AG04450 (cell line): ENCODE measurements at regions not wholly inside any gene's neighbourhood (a gene's known extent, or its start where the extent isn't known, plus 50 kb on each side); places are given as distances from the start of the nearest gene placed in this dataset.

Experiments used
- CTCF ChIA-PET: fragments of 300-600, 350-600 bp; formaldehyde crosslinking; extraction: SDS; loops from one replicate; lab custom pipeline; 2022; ENCODE audit warnings: antibody characterized with exemption, inconsistent platforms; lab: Charles Lee
- POLR2A ChIA-PET: fragments of 350-600 bp; formaldehyde crosslinking; extraction: SDS; loops from one replicate; lab custom pipeline; 2021; ENCODE audit warnings: antibody characterized with exemption, inconsistent platforms; lab: Yijun Ruan, JAX
- DNase-seq: peaks from one replicate; pipeline ENCODE4 v3.0.0-alpha.2; 2011; ENCODE audit warnings: low read depth, low spot score
- H3K27ac ChIP-seq: one replicate; pipeline ENCODE4 v1.5.1; 2012; ENCODE audit warnings: low read depth, low read length, control low read depth
- H3K27me3 ChIP-seq: one replicate; pipeline ENCODE4 v1.6.0; 2012; ENCODE audit warnings: low read length; ENCODE audit not compliant: control insufficient read depth, insufficient read depth
- H3K4me3 ChIP-seq: 2 replicates; pipeline ENCODE4 v1.5.1; 2011; ENCODE audit warnings: mild to moderate bottlenecking, low read depth, low read length, control low read depth
- H3K9me3 ChIP-seq: 2 replicates; pipeline ENCODE4 v1.5.1; 2012; ENCODE audit warnings: low read length; ENCODE audit not compliant: control insufficient read depth, insufficient read depth
- TF ChIP-seq, protein P1 (sequence below): IDR thresholded peaks from 2 replicates; pipeline ENCODE4 v1.5.1; 2011; ENCODE audit warnings: low read depth, low read length, control low read depth, inconsistent platforms

GRCh38 chr5:82865625-82866024 lies 211.6 kb downstream of the TMEM167A start:
- POLR2A ChIA-PET: no interaction called here
- Histone ChIP-seq H3K27ac (no peak overlapping the region), H3K9me3 (no peaks in the 10 kb centered on the region), H3K27me3 (peaks cover 3% of the 10 kb centered on the region), H3K4me3 (no peak overlapping the region)
- TF ChIP-seq, protein P1, sequence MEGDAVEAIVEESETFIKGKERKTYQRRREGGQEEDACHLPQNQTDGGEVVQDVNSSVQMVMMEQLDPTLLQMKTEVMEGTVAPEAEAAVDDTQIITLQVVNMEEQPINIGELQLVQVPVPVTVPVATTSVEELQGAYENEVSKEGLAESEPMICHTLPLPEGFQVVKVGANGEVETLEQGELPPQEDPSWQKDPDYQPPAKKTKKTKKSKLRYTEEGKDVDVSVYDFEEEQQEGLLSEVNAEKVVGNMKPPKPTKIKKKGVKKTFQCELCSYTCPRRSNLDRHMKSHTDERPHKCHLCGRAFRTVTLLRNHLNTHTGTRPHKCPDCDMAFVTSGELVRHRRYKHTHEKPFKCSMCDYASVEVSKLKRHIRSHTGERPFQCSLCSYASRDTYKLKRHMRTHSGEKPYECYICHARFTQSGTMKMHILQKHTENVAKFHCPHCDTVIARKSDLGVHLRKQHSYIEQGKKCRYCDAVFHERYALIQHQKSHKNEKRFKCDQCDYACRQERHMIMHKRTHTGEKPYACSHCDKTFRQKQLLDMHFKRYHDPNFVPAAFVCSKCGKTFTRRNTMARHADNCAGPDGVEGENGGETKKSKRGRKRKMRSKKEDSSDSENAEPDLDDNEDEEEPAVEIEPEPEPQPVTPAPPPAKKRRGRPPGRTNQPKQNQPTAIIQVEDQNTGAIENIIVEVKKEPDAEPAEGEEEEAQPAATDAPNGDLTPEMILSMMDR: no peak
- CTCF ChIA-PET: no interaction called here
- no peak for DNase-seq

DNA sequence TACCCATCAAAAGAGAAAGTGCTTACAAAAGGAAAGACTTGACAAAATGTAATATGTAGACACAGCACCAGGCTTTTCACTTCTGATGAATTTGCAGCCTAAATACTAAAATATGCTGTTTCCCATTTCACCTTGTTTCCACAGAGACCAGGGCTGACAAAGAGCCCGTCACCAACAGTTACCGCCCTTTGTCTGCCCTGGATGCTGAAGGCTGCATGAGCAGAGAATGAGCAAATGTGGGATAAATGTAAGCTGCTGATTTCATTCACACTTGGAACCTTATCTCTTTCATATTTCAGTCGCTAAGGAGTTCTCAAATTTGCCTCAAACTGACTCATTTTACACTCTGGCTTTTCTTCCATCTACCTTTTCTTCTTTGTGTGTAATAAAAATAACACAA lies 213.9 kb downstream of the TMEM167A start:
- TF ChIP-seq, protein P1: no peak
- ChIA-PET POLR2A (no interaction called here), CTCF (no interaction called here)
- H3K4me3 ChIP-seq: no peak overlapping the region
- H3K27me3 ChIP-seq: peaks cover 3% of the 10 kb centered on the region
- no peak for DNase-seq
- H3K9me3 ChIP-seq: no peaks in the 10 kb centered on the region
- no peak overlapping the region for H3K27ac ChIP-seq

DNA sequence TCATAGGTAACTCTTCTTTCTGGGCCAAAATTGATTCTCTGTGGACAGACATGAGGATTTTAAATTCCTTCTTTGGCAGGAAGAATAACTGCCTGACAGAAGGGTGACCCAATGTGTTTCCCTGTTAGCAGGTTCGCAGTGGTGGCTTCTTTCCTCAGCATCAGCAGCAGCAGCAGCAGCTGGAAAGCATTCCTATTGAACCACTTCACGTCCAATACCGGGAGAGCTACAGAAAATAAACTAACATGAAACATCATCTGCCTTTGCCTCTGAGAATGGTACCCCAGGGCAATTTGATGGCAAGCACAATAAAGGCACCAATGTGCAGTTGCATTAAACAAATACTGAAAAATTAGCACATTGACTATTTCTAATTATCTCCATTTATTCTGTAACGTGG lies 214.5 kb downstream of the TMEM167A start:
- no peak for DNase-seq
- POLR2A ChIA-PET: no interaction called here
- Histone ChIP-seq H3K4me3 (no peak overlapping the region), H3K27ac (no peak overlapping the region), H3K27me3 (peaks cover 3% of the 10 kb centered on the region), H3K9me3 (no peaks in the 10 kb centered on the region)
- TF ChIP-seq, protein P1: no peak
- CTCF ChIA-PET: interaction anchor here (0.7 kb wide), 1 partner anchor 42 kb away, joined by 3 read pairs; no protein-coding TSS in a partner anchor

GRCh38 chr5:82862261-82862660 lies 214.9 kb downstream of the TMEM167A start:
- TF ChIP-seq, protein P1: no peak
- Histone ChIP-seq H3K27ac (no peak overlapping the region), H3K4me3 (no peak overlapping the region), H3K27me3 (peaks cover 3% of the 10 kb centered on the region), H3K9me3 (no peaks in the 10 kb centered on the region)
- CTCF ChIA-PET: interaction anchor here (0.7 kb wide), 1 partner anchor 42 kb away, joined by 3 read pairs; no protein-coding TSS in a partner anchor
- DNase-seq: no peak
- POLR2A ChIA-PET: no interaction called here

- no peak for DNase-seq
- H3K27ac ChIP-seq: no peak overlapping the region
- TF ChIP-seq, protein P1: no peak
- peaks cover 3% of the 10 kb centered on the region for H3K27me3 ChIP-seq
- no peaks in the 10 kb centered on the region for H3K9me3 ChIP-seq
- ChIA-PET POLR2A (no interaction called here), CTCF (no interaction called here)
- no peak overlapping the region for H3K4me3 ChIP-seq
Measured at GRCh38 chr5:82861701-82862100, 215.5 kb downstream of the TMEM167A start.
